ENCODE measurements at regions not wholly inside any gene's neighbourhood (a gene's known extent, or its start where the extent isn't known, plus 50 kb on each side); places are given as distances from the start of the nearest gene placed in this dataset.

- H3K14ac ChIP-seq (ENCODE audit: low read length in 2 of 2), result no peak overlapping the region
- H2AFZ ChIP-seq (ENCODE audit: low read depth, low read length), result no peak overlapping the region
- H3K23ac ChIP-seq (ENCODE audit: low read length in 2 of 2), result no peak overlapping the region
- H3K79me1 ChIP-seq (replicated peaks; ENCODE audit: low read length, poor library complexity, severe bottlenecking), result no peaks in the 10 kb centered on the region
- no peak overlapping the region for H4K8ac ChIP-seq (ENCODE audit: low read length)
- H2BK120ac ChIP-seq (ENCODE audit: low read depth, low read length), result no peak overlapping the region
- H2AK5ac ChIP-seq (ENCODE audit: low read length, severe bottlenecking), result no peak overlapping the region
- no peak overlapping the region for H3K4ac ChIP-seq (ENCODE audit: low read depth in 1 of 2, low read length in 2 of 2)
- no peak overlapping the region for H2BK5ac ChIP-seq (ENCODE audit: low read depth, low read length, poor library complexity, severe bottlenecking)
- no peak overlapping the region for H3K9ac ChIP-seq (ENCODE audit: low read length)
- no peak overlapping the region for H3K18ac ChIP-seq (ENCODE audit: low read depth in 1 of 2, low read length in 2 of 2)
- H3K27ac ChIP-seq (ENCODE audit: low read length, poor library complexity, severe bottlenecking), result no peak overlapping the region
- H3K4me2 ChIP-seq (ENCODE audit: low read length, poor library complexity, severe bottlenecking), result no peak overlapping the region
- no peak overlapping the region for H2BK15ac ChIP-seq (ENCODE audit: low read depth, poor library complexity, severe bottlenecking)
- H3K9me3 ChIP-seq (ENCODE audit: control insufficient read depth, low read length), result no peaks in the 10 kb centered on the region
- no peaks in the 10 kb centered on the region for H3K36me3 ChIP-seq (ENCODE audit: control insufficient read depth in 1 of 2, insufficient read depth in 2 of 2, low read depth in 1 of 2, low read length in 2 of 2)
- DNase-seq, result no peak
- no CpG with 5 or more reads among the region's 1 CpG for WGBS
- H3K27me3 ChIP-seq (ENCODE audit: control insufficient read depth in 1 of 2, insufficient read depth in 1 of 2, low read length in 2 of 2), result peaks cover 0 to 11% of the 10 kb centered on the region in 2 experiments
- no peak overlapping the region for H4K91ac ChIP-seq (ENCODE audit: low read length)
- H2BK12ac ChIP-seq (ENCODE audit: low read length in 2 of 2), result no peak overlapping the region
- H3K4me3 ChIP-seq (ENCODE audit: insufficient read depth in 1 of 2, low read depth in 1 of 2, low read length in 2 of 2), result no peak overlapping the region
- no peaks in the 10 kb centered on the region for H3K4me1 ChIP-seq (ENCODE audit: control insufficient read depth, insufficient read depth, low read depth, low read length)
Measured at GRCh38 chr3:73175698-73176097, 114.2 kb downstream of the EBLN2 start.

GRCh38 chr3:73176941-73177340 is 115.5 kb downstream of the EBLN2 start:
- Histone ChIP-seq H2BK15ac (ENCODE audit: low read depth, poor library complexity, severe bottlenecking) (no peak overlapping the region), H4K91ac (ENCODE audit: low read length) (no peak overlapping the region), H3K9ac (ENCODE audit: low read length) (no peak overlapping the region), H2BK12ac (ENCODE audit: low read length in 2 of 2) (no peak overlapping the region), H2AK5ac (ENCODE audit: low read length, severe bottlenecking) (no peak overlapping the region), H3K27me3 (ENCODE audit: control insufficient read depth in 1 of 2, insufficient read depth in 1 of 2, low read length in 2 of 2) (peaks cover 0 to 7% of the 10 kb centered on the region in 2 experiments), H3K4me1 (ENCODE audit: control insufficient read depth, insufficient read depth, low read depth, low read length) (no peaks in the 10 kb centered on the region), H3K4ac (ENCODE audit: low read depth in 1 of 2, low read length in 2 of 2) (no peak overlapping the region), H2BK5ac (ENCODE audit: low read depth, low read length, poor library complexity, severe bottlenecking) (no peak overlapping the region), H4K8ac (ENCODE audit: low read length) (no peak overlapping the region), H3K18ac (ENCODE audit: low read depth in 1 of 2, low read length in 2 of 2) (no peak overlapping the region), H3K4me3 (ENCODE audit: insufficient read depth in 1 of 2, low read depth in 1 of 2, low read length in 2 of 2) (no peak overlapping the region), H2BK120ac (ENCODE audit: low read depth, low read length) (no peak overlapping the region), H3K9me3 (ENCODE audit: control insufficient read depth, low read length) (no peaks in the 10 kb centered on the region), H3K79me1 (replicated peaks; ENCODE audit: low read length, poor library complexity, severe bottlenecking) (no peaks in the 10 kb centered on the region), H3K23ac (ENCODE audit: low read length in 2 of 2) (no peak overlapping the region), H3K27ac (ENCODE audit: low read length, poor library complexity, severe bottlenecking) (no peak overlapping the region), H3K36me3 (ENCODE audit: control insufficient read depth in 1 of 2, insufficient read depth in 2 of 2, low read depth in 1 of 2, low read length in 2 of 2) (no peaks in the 10 kb centered on the region), H2AFZ (ENCODE audit: low read depth, low read length) (no peak overlapping the region), H3K4me2 (ENCODE audit: low read length, poor library complexity, severe bottlenecking) (no peak overlapping the region), H3K14ac (ENCODE audit: low read length in 2 of 2) (no peak overlapping the region)
- DNase-seq, result no peak
- WGBS, result 29% methylated on average over 1 of the region's 2 CpGs

GRCh38 chr3:73177827-73178226 is 116.4 kb downstream of the EBLN2 start:
- Histone ChIP-seq H4K91ac (ENCODE audit: low read length) (no peak overlapping the region), H3K9me3 (ENCODE audit: control insufficient read depth, low read length) (no peaks in the 10 kb centered on the region), H3K14ac (ENCODE audit: low read length in 2 of 2) (no peak overlapping the region), H2BK15ac (ENCODE audit: low read depth, poor library complexity, severe bottlenecking) (no peak overlapping the region), H3K36me3 (ENCODE audit: control insufficient read depth in 1 of 2, insufficient read depth in 2 of 2, low read depth in 1 of 2, low read length in 2 of 2) (no peaks in the 10 kb centered on the region), H3K79me1 (replicated peaks; ENCODE audit: low read length, poor library complexity, severe bottlenecking) (no peaks in the 10 kb centered on the region), H3K4me2 (ENCODE audit: low read length, poor library complexity, severe bottlenecking) (no peak overlapping the region), H3K4me1 (ENCODE audit: control insufficient read depth, insufficient read depth, low read depth, low read length) (no peaks in the 10 kb centered on the region), H3K18ac (ENCODE audit: low read depth in 1 of 2, low read length in 2 of 2) (no peak overlapping the region), H3K27me3 (ENCODE audit: control insufficient read depth in 1 of 2, insufficient read depth in 1 of 2, low read length in 2 of 2) (peaks cover 0 to 7% of the 10 kb centered on the region in 2 experiments), H2AFZ (ENCODE audit: low read depth, low read length) (no peak overlapping the region), H3K9ac (ENCODE audit: low read length) (no peak overlapping the region), H2AK5ac (ENCODE audit: low read length, severe bottlenecking) (no peak overlapping the region), H2BK5ac (ENCODE audit: low read depth, low read length, poor library complexity, severe bottlenecking) (no peak overlapping the region), H3K4me3 (ENCODE audit: insufficient read depth in 1 of 2, low read depth in 1 of 2, low read length in 2 of 2) (no peak overlapping the region), H2BK12ac (ENCODE audit: low read length in 2 of 2) (no peak overlapping the region), H3K27ac (ENCODE audit: low read length, poor library complexity, severe bottlenecking) (no peak overlapping the region), H4K8ac (ENCODE audit: low read length) (no peak overlapping the region), H2BK120ac (ENCODE audit: low read depth, low read length) (no peak overlapping the region), H3K23ac (ENCODE audit: low read length in 2 of 2) (no peak overlapping the region), H3K4ac (ENCODE audit: low read depth in 1 of 2, low read length in 2 of 2) (no peak overlapping the region)
- 88% methylated on average over 1 of the region's 1 CpG for WGBS
- DNase-seq, result no peak

GRCh38 chr3:73179601-73180000 is 118.1 kb downstream of the EBLN2 start:
- Histone ChIP-seq H4K8ac (ENCODE audit: low read length) (no peak overlapping the region), H3K27ac (ENCODE audit: low read length, poor library complexity, severe bottlenecking) (no peak overlapping the region), H3K18ac (ENCODE audit: low read depth in 1 of 2, low read length in 2 of 2) (no peak overlapping the region), H2BK12ac (ENCODE audit: low read length in 2 of 2) (no peak overlapping the region), H2BK5ac (ENCODE audit: low read depth, low read length, poor library complexity, severe bottlenecking) (no peak overlapping the region), H3K9me3 (ENCODE audit: control insufficient read depth, low read length) (no peaks in the 10 kb centered on the region), H3K79me1 (replicated peaks; ENCODE audit: low read length, poor library complexity, severe bottlenecking) (no peaks in the 10 kb centered on the region), H3K14ac (ENCODE audit: low read length in 2 of 2) (no peak overlapping the region), H3K4me2 (ENCODE audit: low read length, poor library complexity, severe bottlenecking) (no peak overlapping the region), H3K4me1 (ENCODE audit: control insufficient read depth, insufficient read depth, low read depth, low read length) (no peaks in the 10 kb centered on the region), H2BK15ac (ENCODE audit: low read depth, poor library complexity, severe bottlenecking) (no peak overlapping the region), H4K91ac (ENCODE audit: low read length) (no peak overlapping the region), H3K36me3 (ENCODE audit: control insufficient read depth in 1 of 2, insufficient read depth in 2 of 2, low read depth in 1 of 2, low read length in 2 of 2) (no peaks in the 10 kb centered on the region), H3K27me3 (ENCODE audit: control insufficient read depth in 1 of 2, insufficient read depth in 1 of 2, low read length in 2 of 2) (peaks cover 0 to 3% of the 10 kb centered on the region in 2 experiments), H3K9ac (ENCODE audit: low read length) (no peak overlapping the region), H2AK5ac (ENCODE audit: low read length, severe bottlenecking) (no peak overlapping the region), H3K23ac (ENCODE audit: low read length in 2 of 2) (no peak overlapping the region), H2BK120ac (ENCODE audit: low read depth, low read length) (no peak overlapping the region), H3K4ac (ENCODE audit: low read depth in 1 of 2, low read length in 2 of 2) (no peak overlapping the region), H2AFZ (ENCODE audit: low read depth, low read length) (no peak overlapping the region), H3K4me3 (ENCODE audit: insufficient read depth in 1 of 2, low read depth in 1 of 2, low read length in 2 of 2) (no peak overlapping the region)
- DNase-seq, result no peak
- WGBS, result 94% methylated on average over 4 of the region's 4 CpGs
